ENCODE measurements at regions not wholly inside any gene's neighbourhood (a gene's known extent, or its start where the extent isn't known, plus 50 kb on each side); places are given as distances from the start of the nearest gene placed in this dataset.

DNA sequence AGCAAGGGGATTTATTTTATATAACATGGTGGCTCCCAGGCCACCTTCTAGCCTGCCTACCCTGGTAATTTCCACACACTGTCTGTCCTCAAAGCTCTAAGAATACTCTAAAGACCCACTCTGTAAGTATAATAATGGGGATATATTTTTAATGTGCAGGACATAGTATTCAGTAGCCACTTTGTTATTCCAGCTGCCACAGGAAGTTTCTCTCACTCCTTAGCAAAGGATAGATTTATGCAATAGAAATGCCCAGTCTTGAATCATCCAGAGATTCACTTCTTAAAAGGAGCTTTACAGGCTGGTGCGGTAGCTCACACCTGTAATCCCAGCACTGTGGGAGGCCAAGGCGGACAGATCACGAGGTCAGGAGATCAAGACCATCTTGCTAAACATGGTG, 68.4 kb upstream of the LDLRAD3 start:
- TF ChIP-seq, protein P1, sequence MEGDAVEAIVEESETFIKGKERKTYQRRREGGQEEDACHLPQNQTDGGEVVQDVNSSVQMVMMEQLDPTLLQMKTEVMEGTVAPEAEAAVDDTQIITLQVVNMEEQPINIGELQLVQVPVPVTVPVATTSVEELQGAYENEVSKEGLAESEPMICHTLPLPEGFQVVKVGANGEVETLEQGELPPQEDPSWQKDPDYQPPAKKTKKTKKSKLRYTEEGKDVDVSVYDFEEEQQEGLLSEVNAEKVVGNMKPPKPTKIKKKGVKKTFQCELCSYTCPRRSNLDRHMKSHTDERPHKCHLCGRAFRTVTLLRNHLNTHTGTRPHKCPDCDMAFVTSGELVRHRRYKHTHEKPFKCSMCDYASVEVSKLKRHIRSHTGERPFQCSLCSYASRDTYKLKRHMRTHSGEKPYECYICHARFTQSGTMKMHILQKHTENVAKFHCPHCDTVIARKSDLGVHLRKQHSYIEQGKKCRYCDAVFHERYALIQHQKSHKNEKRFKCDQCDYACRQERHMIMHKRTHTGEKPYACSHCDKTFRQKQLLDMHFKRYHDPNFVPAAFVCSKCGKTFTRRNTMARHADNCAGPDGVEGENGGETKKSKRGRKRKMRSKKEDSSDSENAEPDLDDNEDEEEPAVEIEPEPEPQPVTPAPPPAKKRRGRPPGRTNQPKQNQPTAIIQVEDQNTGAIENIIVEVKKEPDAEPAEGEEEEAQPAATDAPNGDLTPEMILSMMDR (IDR thresholded peaks at IDR 0.05), result no peak
- TF ChIP-seq POLR2AphosphoS5 (IDR thresholded peaks at IDR 0.05; ENCODE audit: low read depth, low read length), result no peak
- no peak for TF ChIP-seq USF1 (IDR thresholded peaks at IDR 0.05; ENCODE audit: borderline replicate concordance, low read depth)
- TF ChIP-seq EP300 (IDR thresholded peaks at IDR 0.05; ENCODE audit: borderline replicate concordance in 1 of 2, low read depth in 1 of 2, low read length in 1 of 2), result no peak
- no peak for TF ChIP-seq CHD2 (IDR thresholded peaks at IDR 0.05; ENCODE audit: low read length, partially characterized antibody)
- TF ChIP-seq, protein P2, sequence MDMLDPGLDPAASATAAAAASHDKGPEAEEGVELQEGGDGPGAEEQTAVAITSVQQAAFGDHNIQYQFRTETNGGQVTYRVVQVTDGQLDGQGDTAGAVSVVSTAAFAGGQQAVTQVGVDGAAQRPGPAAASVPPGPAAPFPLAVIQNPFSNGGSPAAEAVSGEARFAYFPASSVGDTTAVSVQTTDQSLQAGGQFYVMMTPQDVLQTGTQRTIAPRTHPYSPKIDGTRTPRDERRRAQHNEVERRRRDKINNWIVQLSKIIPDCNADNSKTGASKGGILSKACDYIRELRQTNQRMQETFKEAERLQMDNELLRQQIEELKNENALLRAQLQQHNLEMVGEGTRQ (IDR thresholded peaks at IDR 0.05; ENCODE audit: borderline replicate concordance, low read depth, low read length), result no peak
- TF ChIP-seq MAX (IDR thresholded peaks at IDR 0.05; ENCODE audit: low read depth), result no peak
- TF ChIP-seq, protein P3, sequence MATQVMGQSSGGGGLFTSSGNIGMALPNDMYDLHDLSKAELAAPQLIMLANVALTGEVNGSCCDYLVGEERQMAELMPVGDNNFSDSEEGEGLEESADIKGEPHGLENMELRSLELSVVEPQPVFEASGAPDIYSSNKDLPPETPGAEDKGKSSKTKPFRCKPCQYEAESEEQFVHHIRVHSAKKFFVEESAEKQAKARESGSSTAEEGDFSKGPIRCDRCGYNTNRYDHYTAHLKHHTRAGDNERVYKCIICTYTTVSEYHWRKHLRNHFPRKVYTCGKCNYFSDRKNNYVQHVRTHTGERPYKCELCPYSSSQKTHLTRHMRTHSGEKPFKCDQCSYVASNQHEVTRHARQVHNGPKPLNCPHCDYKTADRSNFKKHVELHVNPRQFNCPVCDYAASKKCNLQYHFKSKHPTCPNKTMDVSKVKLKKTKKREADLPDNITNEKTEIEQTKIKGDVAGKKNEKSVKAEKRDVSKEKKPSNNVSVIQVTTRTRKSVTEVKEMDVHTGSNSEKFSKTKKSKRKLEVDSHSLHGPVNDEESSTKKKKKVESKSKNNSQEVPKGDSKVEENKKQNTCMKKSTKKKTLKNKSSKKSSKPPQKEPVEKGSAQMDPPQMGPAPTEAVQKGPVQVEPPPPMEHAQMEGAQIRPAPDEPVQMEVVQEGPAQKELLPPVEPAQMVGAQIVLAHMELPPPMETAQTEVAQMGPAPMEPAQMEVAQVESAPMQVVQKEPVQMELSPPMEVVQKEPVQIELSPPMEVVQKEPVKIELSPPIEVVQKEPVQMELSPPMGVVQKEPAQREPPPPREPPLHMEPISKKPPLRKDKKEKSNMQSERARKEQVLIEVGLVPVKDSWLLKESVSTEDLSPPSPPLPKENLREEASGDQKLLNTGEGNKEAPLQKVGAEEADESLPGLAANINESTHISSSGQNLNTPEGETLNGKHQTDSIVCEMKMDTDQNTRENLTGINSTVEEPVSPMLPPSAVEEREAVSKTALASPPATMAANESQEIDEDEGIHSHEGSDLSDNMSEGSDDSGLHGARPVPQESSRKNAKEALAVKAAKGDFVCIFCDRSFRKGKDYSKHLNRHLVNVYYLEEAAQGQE (IDR thresholded peaks at IDR 0.05; ENCODE audit: low read depth, low read length), result no peak
